ENCODE measurements at regions not wholly inside any gene's neighbourhood (a gene's known extent, or its start where the extent isn't known, plus 50 kb on each side); places are given as distances from the start of the nearest gene placed in this dataset.

DNA sequence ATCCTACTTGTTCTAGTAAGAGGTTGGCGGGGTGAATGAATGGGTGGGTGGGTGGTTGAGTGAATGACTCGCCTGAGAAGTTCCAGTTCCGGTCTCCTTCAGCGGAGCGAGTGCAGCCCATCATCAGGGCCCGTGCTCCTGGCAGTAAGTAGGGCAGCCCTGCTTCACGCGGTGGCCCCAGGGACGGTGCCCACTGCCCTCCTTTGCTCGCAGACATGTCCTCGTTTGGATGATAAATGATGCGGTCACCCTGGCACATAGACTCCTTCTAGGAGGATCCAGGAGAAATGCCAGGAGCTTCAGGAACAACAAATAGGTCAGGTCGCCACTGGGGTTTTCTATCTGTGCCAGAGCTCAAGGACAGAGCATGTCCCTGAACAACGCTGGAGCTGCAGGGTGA, 370.8 kb downstream of the CTTN start:
- TF ChIP-seq, protein P1, sequence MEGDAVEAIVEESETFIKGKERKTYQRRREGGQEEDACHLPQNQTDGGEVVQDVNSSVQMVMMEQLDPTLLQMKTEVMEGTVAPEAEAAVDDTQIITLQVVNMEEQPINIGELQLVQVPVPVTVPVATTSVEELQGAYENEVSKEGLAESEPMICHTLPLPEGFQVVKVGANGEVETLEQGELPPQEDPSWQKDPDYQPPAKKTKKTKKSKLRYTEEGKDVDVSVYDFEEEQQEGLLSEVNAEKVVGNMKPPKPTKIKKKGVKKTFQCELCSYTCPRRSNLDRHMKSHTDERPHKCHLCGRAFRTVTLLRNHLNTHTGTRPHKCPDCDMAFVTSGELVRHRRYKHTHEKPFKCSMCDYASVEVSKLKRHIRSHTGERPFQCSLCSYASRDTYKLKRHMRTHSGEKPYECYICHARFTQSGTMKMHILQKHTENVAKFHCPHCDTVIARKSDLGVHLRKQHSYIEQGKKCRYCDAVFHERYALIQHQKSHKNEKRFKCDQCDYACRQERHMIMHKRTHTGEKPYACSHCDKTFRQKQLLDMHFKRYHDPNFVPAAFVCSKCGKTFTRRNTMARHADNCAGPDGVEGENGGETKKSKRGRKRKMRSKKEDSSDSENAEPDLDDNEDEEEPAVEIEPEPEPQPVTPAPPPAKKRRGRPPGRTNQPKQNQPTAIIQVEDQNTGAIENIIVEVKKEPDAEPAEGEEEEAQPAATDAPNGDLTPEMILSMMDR (conservative IDR thresholded peaks at IDR 0.05; ENCODE audit: low read depth, low read length): no peak
- TF ChIP-seq EZH2 (IDR thresholded peaks at IDR 0.05; ENCODE audit: borderline replicate concordance, low read depth, low read length, poor library complexity, severe bottlenecking): no peak

Data from A673 (cell line).